ENCODE measurements at regions not wholly inside any gene's neighbourhood (a gene's known extent, or its start where the extent isn't known, plus 50 kb on each side); places are given as distances from the start of the nearest gene placed in this dataset.
A peak's percentile ranks its signal among the peaks of the same experiment; 100 is the strongest.

GRCh38 chr2:126172631-126173184, 483.2 kb upstream of the GYPC start (continued):
- TF ChIP-seq MEIS2 (CRISPR knock-in tag; IDR thresholded peaks at IDR 0.05) (no peak), SIX4 (CRISPR knock-in tag; IDR thresholded peaks at IDR 0.05) (no peak), KDM2A (CRISPR knock-in tag; IDR thresholded peaks at IDR 0.05; ENCODE audit: borderline replicate concordance, low read depth) (no peak), NR0B2 (CRISPR knock-in tag; IDR thresholded peaks at IDR 0.05) (no peak)

GRCh38 chr2:126175222-126175621, 480.7 kb upstream of the GYPC start:
- H3K27ac ChIP-seq (ENCODE audit: extremely low read length, insufficient read depth, low read length): no peak overlapping the region
- no peak overlapping the region for H3K9ac ChIP-seq (ENCODE audit: insufficient read depth, low read depth, low read length)
- 10% methylated on average over 2 of the region's 2 CpGs for WGBS (ENCODE audit: low lambda C conversion rate)
- ATAC-seq: no peak
- in situ Hi-C loops (cut with HindIII; ENCODE audit: extremely low pct_ligation_motif_present, low pct_unique_long_range_greater_than_20kb) (no loop called here), intact Hi-C loops (cut with micrococcal nuclease; ENCODE audit: unreplicated experiment) (no loop called here)
- H4K20me1 ChIP-seq (ENCODE audit: insufficient read depth, low read length): no peaks in the 10 kb centered on the region
- peaks cover 22% of the 10 kb centered on the region for H3K9me3 ChIP-seq (ENCODE audit: low read length)
- DNase-seq (ENCODE audit: low spot score): no peak
- no peaks in the 10 kb centered on the region for H3K4me1 ChIP-seq (ENCODE audit: insufficient read depth, low read length)
- H2AFZ ChIP-seq (ENCODE audit: low read length): no peak overlapping the region
- no peaks in the 10 kb centered on the region for H3K36me3 ChIP-seq (replicated peaks in 1 of 2; ENCODE audit: control insufficient read depth in 1 of 2, insufficient read depth in 2 of 2, low read length in 2 of 2)
- H3K27me3 ChIP-seq (ENCODE audit: control insufficient read depth in 1 of 2, insufficient read depth in 2 of 2, low read length in 2 of 2): no peaks in the 10 kb centered on the region
- no peak overlapping the region for H3K4me2 ChIP-seq (ENCODE audit: low read depth, low read length)
- CTCF ChIA-PET (ENCODE audit: low intra/inter-chr PET ratio, low total read pairs): no interaction called here
- H3K4me3 ChIP-seq (replicated peaks in 1 of 3; ENCODE audit: insufficient read depth in 1 of 3, low read depth in 2 of 3, low read length in 3 of 3): no peak overlapping the region
- POLR2A ChIA-PET: no interaction called here
- no peak for FAIRE-seq
- BruUV-seq (replicated peaks): no TSS peak
- TF ChIP-seq HMG20B (CRISPR knock-in tag; conservative IDR thresholded peaks at IDR 0.05) (no peak), NFE2L2 (IDR thresholded peaks at IDR 0.05; ENCODE audit: low read length) (peak; percentile 57; the same call in 1 of the 2 replicates)
- no peaks in the 10 kb centered on the region for H3K79me2 ChIP-seq (ENCODE audit: insufficient read depth, low read length)

- Histone ChIP-seq H3K9me3 (ENCODE audit: low read length) (peaks cover 22% of the 10 kb centered on the region), H3K27me3 (ENCODE audit: control insufficient read depth in 1 of 2, insufficient read depth in 2 of 2, low read length in 2 of 2) (no peaks in the 10 kb centered on the region), H4K20me1 (ENCODE audit: insufficient read depth, low read length) (no peaks in the 10 kb centered on the region), H3K27ac (ENCODE audit: extremely low read length, insufficient read depth, low read length) (no peak overlapping the region), H3K4me1 (ENCODE audit: insufficient read depth, low read length) (no peaks in the 10 kb centered on the region), H3K9ac (ENCODE audit: insufficient read depth, low read depth, low read length) (no peak overlapping the region), H3K4me2 (ENCODE audit: low read depth, low read length) (no peak overlapping the region), H3K79me2 (ENCODE audit: insufficient read depth, low read length) (no peaks in the 10 kb centered on the region), H3K4me3 (replicated peaks in 1 of 3; ENCODE audit: insufficient read depth in 1 of 3, low read depth in 2 of 3, low read length in 3 of 3) (no peak overlapping the region), H3K36me3 (replicated peaks in 1 of 2; ENCODE audit: control insufficient read depth in 1 of 2, insufficient read depth in 2 of 2, low read length in 2 of 2) (no peaks in the 10 kb centered on the region), H2AFZ (ENCODE audit: low read length) (no peak overlapping the region)
- FAIRE-seq: no peak
- DNase-seq (ENCODE audit: low spot score): no peak
- ChIA-PET POLR2A (no interaction called here), CTCF (ENCODE audit: low intra/inter-chr PET ratio, low total read pairs) (no interaction called here)
- ATAC-seq: no peak
- no TSS peak for BruUV-seq (replicated peaks)
- in situ Hi-C loops (cut with HindIII; ENCODE audit: extremely low pct_ligation_motif_present, low pct_unique_long_range_greater_than_20kb): no loop called here
- intact Hi-C loops (cut with micrococcal nuclease; ENCODE audit: unreplicated experiment): no loop called here
- TF ChIP-seq TOE1 (CRISPR knock-in tag; IDR thresholded peaks at IDR 0.05): no peak
- TF ChIP-seq ZNF383 (CRISPR knock-in tag; IDR thresholded peaks at IDR 0.05; ENCODE audit: borderline replicate concordance): no peak
- TF ChIP-seq ETV5 (CRISPR knock-in tag; IDR thresholded peaks at IDR 0.05; ENCODE audit: borderline replicate concordance): no peak
- 6% methylated on average over 2 of the region's 2 CpGs for WGBS (ENCODE audit: low lambda C conversion rate)
Observed at GRCh38 chr2:126177479-126177878, 478.5 kb upstream of the GYPC start.

Data from HepG2 (cell line).